ENCODE measurements at regions not wholly inside any gene's neighbourhood (a gene's known extent, or its start where the extent isn't known, plus 50 kb on each side); places are given as distances from the start of the nearest gene placed in this dataset.

DNA sequence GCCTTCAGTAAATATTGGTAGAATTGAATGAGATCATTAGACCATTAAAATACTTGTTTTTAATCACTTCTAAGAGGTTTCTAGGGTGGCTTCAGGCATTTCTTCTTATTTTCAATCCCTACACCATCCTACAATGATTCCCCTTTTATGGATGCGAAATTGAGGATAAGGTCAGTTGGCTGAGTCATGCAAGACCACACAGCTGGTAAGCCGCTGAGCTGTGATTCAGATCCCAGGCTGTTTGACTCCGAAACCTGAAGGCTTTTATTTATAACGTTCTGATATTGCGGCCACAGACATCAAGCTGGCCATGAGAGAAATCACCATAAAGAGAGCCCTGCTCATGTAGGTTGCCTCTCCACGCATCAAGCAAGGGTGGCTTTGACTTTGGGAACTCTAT lies 133.4 kb downstream of the VAPA start:
- H3K4me2 ChIP-seq (ENCODE audit: low read depth, low read length): no peak overlapping the region

More for the DNA sequence above, 133.4 kb downstream of the VAPA start:
- Histone ChIP-seq H3K23ac (ENCODE audit: low read depth, low read length) (peak overlapping the region; percentile 92; the same call in 1 of the 2 replicates), H2BK20ac (ENCODE audit: low read depth, low read length) (peak overlapping the region; percentile 98), H3K56ac (ENCODE audit: extremely low read depth, insufficient read depth, low read length) (peak overlapping the region; percentile 58; the same call in 1 of the 2 replicates), H4K8ac (ENCODE audit: low read depth in 2 of 2, low read length in 2 of 2) (peak overlapping the region; percentile 48 to 78), H3K18ac (ENCODE audit: low read depth, low read length) (peak overlapping the region; percentile 82), H3K79me1 (ENCODE audit: low read depth in 1 of 2, low read length in 2 of 2) (no peaks in the 10 kb centered on the region), H3K36me3 (ENCODE audit: control insufficient read depth, insufficient read depth, low read length) (no peaks in the 10 kb centered on the region), H4K91ac (ENCODE audit: insufficient read depth, low read depth, low read length) (peak overlapping the region; percentile 86), H2BK15ac (ENCODE audit: low read depth, low read length) (peak overlapping the region; percentile 90; the same call in 2 of the 3 replicates), H2AFZ (replicated peaks; ENCODE audit: low read length, poor library complexity) (peak overlapping the region; percentile 17), H4K5ac (ENCODE audit: low read depth, low read length) (peak overlapping the region; percentile 69), H3K27ac (ENCODE audit: insufficient read depth, low read length) (peak overlapping the region; percentile 20), H3K27me3 (ENCODE audit: control insufficient read depth, insufficient read depth, low read length) (no peaks in the 10 kb centered on the region), H3K4me3 (ENCODE audit: insufficient read depth, low read depth, low read length) (no peak overlapping the region), H3K9ac (ENCODE audit: low read depth, low read length) (no peak overlapping the region), H2BK120ac (ENCODE audit: low read depth, low read length) (peak overlapping the region; percentile 97), H4K20me1 (ENCODE audit: insufficient read depth, low read length) (no peaks in the 10 kb centered on the region), H3K9me3 (ENCODE audit: control insufficient read depth, insufficient read depth, low read length) (peaks cover 6% of the 10 kb centered on the region), H3K14ac (replicated peaks; ENCODE audit: low read depth, low read length) (peak overlapping the region; percentile 93), H3K4ac (ENCODE audit: low read depth, low read length) (peak overlapping the region; percentile 95), H2AK5ac (ENCODE audit: low read depth, low read length) (peak overlapping the region; percentile 89), H2AK9ac (replicated peaks; ENCODE audit: low read depth, low read length, poor library complexity) (no peak overlapping the region), H3K9me1 (ENCODE audit: insufficient read depth, low read length) (peaks cover 10% of the 10 kb centered on the region), H2BK5ac (ENCODE audit: low read depth, low read length, poor library complexity, severe bottlenecking) (peak overlapping the region; percentile 51), H3K4me1 (ENCODE audit: control insufficient read depth, insufficient read depth, low read length) (peaks cover 23% of the 10 kb centered on the region)
- peak; percentile 68 for ATAC-seq (ENCODE audit: low read depth)
- CTCF ChIA-PET: interaction anchor here (1.0 kb wide), 2 partner anchors 17 to 32 kb away, joined by 4 read pairs; no protein-coding TSS in a partner anchor
- BruUV-seq (replicated peaks): no TSS peak
- intact Hi-C loops (cut with micrococcal nuclease): no loop called here
- TF ChIP-seq CHD1 (IDR thresholded peaks at IDR 0.05; ENCODE audit: low read depth, low read length) (no peak), SMC3 (IDR thresholded peaks at IDR 0.05; ENCODE audit: low read depth, low read length) (no peak), RCOR1 (IDR thresholded peaks at IDR 0.05; ENCODE audit: insufficient replicate concordance, low read length) (peak; percentile 77), MAZ (IDR thresholded peaks at IDR 0.05; ENCODE audit: borderline replicate concordance, low read depth, low read length) (no peak), BHLHE40 (IDR thresholded peaks at IDR 0.05; ENCODE audit: low read depth, low read length) (0 out of 2 replicates have a peak, but pooled peaks have one; percentile 12), CEBPB (IDR thresholded peaks at IDR 0.05; ENCODE audit: low read depth, low read length) (peak; percentile 24; the same call in 1 of the 2 replicates), MAFK (IDR thresholded peaks at IDR 0.05; ENCODE audit: low read depth, low read length) (0 out of 2 replicates have a peak, but pooled peaks have one; percentile 22), POLR2A (IDR thresholded peaks at IDR 0.05; ENCODE audit: low read depth, low read length) (no peak), FOS (IDR thresholded peaks at IDR 0.05; ENCODE audit: low read depth, low read length) (peak; percentile 88), MXI1 (IDR thresholded peaks at IDR 0.05; ENCODE audit: borderline replicate concordance, low read depth, low read length) (no peak), NFE2L2 (IDR thresholded peaks at IDR 0.05; ENCODE audit: low read depth, low read length) (peak; percentile 76; the same call in 1 of the 2 replicates), RAD21 (IDR thresholded peaks at IDR 0.05; ENCODE audit: low read length) (no peak)
- TF ChIP-seq, protein P1, sequence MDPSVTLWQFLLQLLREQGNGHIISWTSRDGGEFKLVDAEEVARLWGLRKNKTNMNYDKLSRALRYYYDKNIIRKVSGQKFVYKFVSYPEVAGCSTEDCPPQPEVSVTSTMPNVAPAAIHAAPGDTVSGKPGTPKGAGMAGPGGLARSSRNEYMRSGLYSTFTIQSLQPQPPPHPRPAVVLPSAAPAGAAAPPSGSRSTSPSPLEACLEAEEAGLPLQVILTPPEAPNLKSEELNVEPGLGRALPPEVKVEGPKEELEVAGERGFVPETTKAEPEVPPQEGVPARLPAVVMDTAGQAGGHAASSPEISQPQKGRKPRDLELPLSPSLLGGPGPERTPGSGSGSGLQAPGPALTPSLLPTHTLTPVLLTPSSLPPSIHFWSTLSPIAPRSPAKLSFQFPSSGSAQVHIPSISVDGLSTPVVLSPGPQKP (IDR thresholded peaks at IDR 0.05; ENCODE audit: borderline replicate concordance, low read depth, low read length): no peak
- TF ChIP-seq, protein P2, sequence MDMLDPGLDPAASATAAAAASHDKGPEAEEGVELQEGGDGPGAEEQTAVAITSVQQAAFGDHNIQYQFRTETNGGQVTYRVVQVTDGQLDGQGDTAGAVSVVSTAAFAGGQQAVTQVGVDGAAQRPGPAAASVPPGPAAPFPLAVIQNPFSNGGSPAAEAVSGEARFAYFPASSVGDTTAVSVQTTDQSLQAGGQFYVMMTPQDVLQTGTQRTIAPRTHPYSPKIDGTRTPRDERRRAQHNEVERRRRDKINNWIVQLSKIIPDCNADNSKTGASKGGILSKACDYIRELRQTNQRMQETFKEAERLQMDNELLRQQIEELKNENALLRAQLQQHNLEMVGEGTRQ (IDR thresholded peaks at IDR 0.05; ENCODE audit: low read depth, low read length): no peak
- TF ChIP-seq, protein P3, sequence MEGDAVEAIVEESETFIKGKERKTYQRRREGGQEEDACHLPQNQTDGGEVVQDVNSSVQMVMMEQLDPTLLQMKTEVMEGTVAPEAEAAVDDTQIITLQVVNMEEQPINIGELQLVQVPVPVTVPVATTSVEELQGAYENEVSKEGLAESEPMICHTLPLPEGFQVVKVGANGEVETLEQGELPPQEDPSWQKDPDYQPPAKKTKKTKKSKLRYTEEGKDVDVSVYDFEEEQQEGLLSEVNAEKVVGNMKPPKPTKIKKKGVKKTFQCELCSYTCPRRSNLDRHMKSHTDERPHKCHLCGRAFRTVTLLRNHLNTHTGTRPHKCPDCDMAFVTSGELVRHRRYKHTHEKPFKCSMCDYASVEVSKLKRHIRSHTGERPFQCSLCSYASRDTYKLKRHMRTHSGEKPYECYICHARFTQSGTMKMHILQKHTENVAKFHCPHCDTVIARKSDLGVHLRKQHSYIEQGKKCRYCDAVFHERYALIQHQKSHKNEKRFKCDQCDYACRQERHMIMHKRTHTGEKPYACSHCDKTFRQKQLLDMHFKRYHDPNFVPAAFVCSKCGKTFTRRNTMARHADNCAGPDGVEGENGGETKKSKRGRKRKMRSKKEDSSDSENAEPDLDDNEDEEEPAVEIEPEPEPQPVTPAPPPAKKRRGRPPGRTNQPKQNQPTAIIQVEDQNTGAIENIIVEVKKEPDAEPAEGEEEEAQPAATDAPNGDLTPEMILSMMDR (conservative IDR thresholded peaks at IDR 0.05; ENCODE audit: low read depth, low read length): no peak
- DNase-seq: peak; percentile 95
- POLR2A ChIA-PET (ENCODE audit: unreplicated experiment): interaction anchor here (0.6 kb wide), 1 partner anchor 472 kb away, joined by 4 read pairs; no protein-coding TSS in a partner anchor
- 30% methylated on average over 3 of the region's 6 CpGs; no CpG with 5 or more reads in 1 of the 2 experiments for WGBS, 2 experiments (ENCODE audit: extremely low coverage in 2 of 2, insufficient read length in 1 of 2)
- dilution Hi-C loops (cut with HindIII; ENCODE audit: low sequenced_read_pairs, unreplicated experiment): no loop called here
- in situ Hi-C loops (cut with MboI; ENCODE audit: low sequenced_read_pairs): no loop called here

All from IMR-90 (cell line).